GM23248 (cell line): ENCODE measurements at regions not wholly inside any gene's neighbourhood (a gene's known extent, or its start where the extent isn't known, plus 50 kb on each side); places are given as distances from the start of the nearest gene placed in this dataset.

Source experiments
- EZH2 ChIP-seq: fragments of 200-600 bp; sonication (generic); IDR thresholded peaks from 2 replicates; pipeline ENCODE4 v1.6.1; 2018; ENCODE audit warnings: antibody characterized with exemption, mild to moderate bottlenecking; ENCODE audit not compliant: insufficient read depth, poor library complexity, severe bottlenecking
- EZH2phosphoT487 ChIP-seq: fragments of 200-600 bp; sonication (generic); IDR thresholded peaks from 2 replicates; pipeline ENCODE4 v1.6.1; 2018; ENCODE audit warnings: antibody characterized with exemption, moderate library complexity, mild to moderate bottlenecking, low read depth; ENCODE audit not compliant: insufficient read depth

GRCh38 chr13:31895691-31896090, 135.9 kb upstream of the FRY start:
- TF ChIP-seq EZH2phosphoT487 (no peak), EZH2 (no peak)
